Upper lobe of left lung (tissue), 6 donors: ENCODE measurements at regions not wholly inside any gene's neighbourhood (a gene's known extent, or its start where the extent isn't known, plus 50 kb on each side); places are given as distances from the start of the nearest gene placed in this dataset.

Experiments used
- ATAC-seq, 2 donors: fragments of 200-7000 bp; cut with Tn5 transposase; one replicate each; pipeline ENCODE4 v1.9.1; 2022; ENCODE audit warnings: mild to moderate bottlenecking in 2 of 2, moderate library complexity in 2 of 2; ENCODE audit not compliant: low FRiP score in 2 of 2
- DNase-seq, 2 donors: peaks; one replicate each; pipeline ENCODE4 v3.0.0-alpha.2; 2019 to 2020
- H3K27ac ChIP-seq, 4 donors: fragments of 200-600 bp; sonication (generic); one replicate each; pipeline ENCODE4 v1.5.1; 2016 to 2019
- H3K27me3 ChIP-seq, 4 donors: fragments of 200-600 bp; sonication (generic); one replicate each; pipeline ENCODE4 v1.5.1; 2017 to 2019
- H3K36me3 ChIP-seq, 4 donors: fragments of 200-600 bp; sonication (generic); one replicate each; pipeline ENCODE4 v1.5.1; 2016 to 2019
- H3K4me1 ChIP-seq, 4 donors: fragments of 200-600 bp; sonication (generic); one replicate each; pipeline ENCODE4 v1.5.1; 2018 to 2019
- H3K4me3 ChIP-seq, 4 donors: fragments of 200-600 bp; sonication (generic); one replicate each; pipeline ENCODE4 v1.5.1; 2017 to 2019; ENCODE audit warnings: mild to moderate bottlenecking in 2 of 4, moderate library complexity in 1 of 4
- H3K9me3 ChIP-seq, 4 donors: fragments of 200-600 bp; sonication (generic); one replicate each; pipeline ENCODE4 v1.5.1; 2018 to 2019
- CTCF ChIP-seq, 6 experiments: fragments of 450-650 bp in 4 of 6; fragments of 200-600 bp in 2 of 6; sonication (generic) in 2 of 6; IDR thresholded peaks; one replicate each; pipeline ENCODE4 v1.5.1; 2016 to 2019; ENCODE audit warnings: antibody characterized with exemption in 6 of 6
- EP300 ChIP-seq, 4 donors: sonication (generic); formaldehyde crosslinking; IDR thresholded peaks; one replicate each; pipeline ENCODE4 v1.5.1; 2017; ENCODE audit warnings: antibody characterized with exemption in 4 of 4, control low read depth in 2 of 4
- POLR2A ChIP-seq, 4 donors: fragments of 450-650 bp; IDR thresholded peaks; one replicate each; pipeline ENCODE4 v1.5.1; 2016 to 2017; ENCODE audit warnings: antibody characterized with exemption in 4 of 4, mild to moderate bottlenecking in 2 of 4
- POLR2AphosphoS5 ChIP-seq, 2 donors: sonication (generic); formaldehyde crosslinking; IDR thresholded peaks; one replicate each; pipeline ENCODE4 v1.5.1; 2017; ENCODE audit warnings: antibody characterized with exemption in 2 of 2
- WGBS, 2 donors: methylation state at CpG; one replicate each; pipeline ENCODE4 v1.1.5; 2017 to 2018; 5-methylcytosine and 5-hydroxymethylcytosine counted together
- donor health status: DM: no; HTN: no; CAD: no; lungs with moderate emphysema.
- donor health status: DM: no; HTN: yes; CAD: no; lungs with severe emphysema.

GRCh38 chr5:89263846-89264245 lies 380.9 kb upstream of the MEF2C start:
- Histone ChIP-seq H3K27ac (no peak overlapping the region), H3K27me3 (no peaks in the 10 kb centered on the region), H3K4me3 (no peak overlapping the region), H3K36me3 (no peaks in the 10 kb centered on the region), H3K9me3 (no peaks in the 10 kb centered on the region), H3K4me1 (no peaks in the 10 kb centered on the region)
- TF ChIP-seq CTCF (IDR thresholded peaks at IDR 0.05) = no peak
- TF ChIP-seq POLR2A (IDR thresholded peaks at IDR 0.05) = no peak
- no peak for TF ChIP-seq EP300 (IDR thresholded peaks at IDR 0.05)
- no peak for TF ChIP-seq POLR2AphosphoS5 (IDR thresholded peaks at IDR 0.05)
- no peak for ATAC-seq
- WGBS, 2 donors = 93% methylated on average over 1 of the region's 1 CpG
- no peak for DNase-seq

- 87 to 94% methylated on average over 4 of the region's 4 CpGs for WGBS, 2 donors
These were observed 379.0 kb upstream of the MEF2C start for GRCh38 chr5:89262030-89262429.

GRCh38 chr5:89260254-89260653 lies 377.3 kb upstream of the MEF2C start:
- Histone ChIP-seq H3K4me1 (no peaks in the 10 kb centered on the region), H3K4me3 (no peak overlapping the region), H3K27me3 (no peaks in the 10 kb centered on the region), H3K9me3 (no peaks in the 10 kb centered on the region), H3K27ac (no peak overlapping the region), H3K36me3 (no peaks in the 10 kb centered on the region)
- no peak for ATAC-seq
- 47 to 80% methylated on average over 3 of the region's 3 CpGs for WGBS, 2 donors
- TF ChIP-seq CTCF (IDR thresholded peaks at IDR 0.05) (no peak), POLR2AphosphoS5 (IDR thresholded peaks at IDR 0.05) (no peak), EP300 (IDR thresholded peaks at IDR 0.05) (no peak), POLR2A (IDR thresholded peaks at IDR 0.05) (no peak)
- no peak for DNase-seq

More at GRCh38 chr5:89262030-89262429, 379.0 kb upstream of the MEF2C start:
- H3K4me3 ChIP-seq = no peak overlapping the region
- no peaks in the 10 kb centered on the region for H3K36me3 ChIP-seq
- no peaks in the 10 kb centered on the region for H3K4me1 ChIP-seq
- TF ChIP-seq EP300 (IDR thresholded peaks at IDR 0.05) = no peak
- TF ChIP-seq POLR2AphosphoS5 (IDR thresholded peaks at IDR 0.05) = no peak
- TF ChIP-seq CTCF (IDR thresholded peaks at IDR 0.05) = no peak
- no peak for TF ChIP-seq POLR2A (IDR thresholded peaks at IDR 0.05)
- ATAC-seq (no peak), DNase-seq (no peak)
- no peaks in the 10 kb centered on the region for H3K9me3 ChIP-seq
- H3K27me3 ChIP-seq = no peaks in the 10 kb centered on the region
- H3K27ac ChIP-seq = no peak overlapping the region

GRCh38 chr5:89255845-89256463 lies 373.0 kb upstream of the MEF2C start:
- no peaks in the 10 kb centered on the region for H3K27me3 ChIP-seq
- DNase-seq = no peak
- no peak overlapping the region for H3K27ac ChIP-seq
- 87 to 94% methylated on average over 5 of the region's 5 CpGs for WGBS, 2 donors
- H3K4me1 ChIP-seq = no peaks in the 10 kb centered on the region
- no peaks in the 10 kb centered on the region for H3K9me3 ChIP-seq
- H3K4me3 ChIP-seq = no peak overlapping the region
- TF ChIP-seq POLR2AphosphoS5 (IDR thresholded peaks at IDR 0.05) = no peak
- TF ChIP-seq CTCF (IDR thresholded peaks at IDR 0.05) = no peak
- H3K36me3 ChIP-seq = no peaks in the 10 kb centered on the region
- ATAC-seq = no peak

- TF ChIP-seq POLR2A (IDR thresholded peaks at IDR 0.05) (no peak), CTCF (IDR thresholded peaks at IDR 0.05) (no peak), EP300 (IDR thresholded peaks at IDR 0.05) (no peak), POLR2AphosphoS5 (IDR thresholded peaks at IDR 0.05) (no peak)
- no peaks in the 10 kb centered on the region for H3K9me3 ChIP-seq
- H3K4me3 ChIP-seq = no peak overlapping the region
- DNase-seq (no peak), ATAC-seq (no peak)
- 78 to 83% methylated on average over 5 of the region's 5 CpGs for WGBS, 2 donors
- H3K27ac ChIP-seq = no peak overlapping the region
- no peaks in the 10 kb centered on the region for H3K36me3 ChIP-seq
- H3K4me1 ChIP-seq = no peaks in the 10 kb centered on the region
- no peaks in the 10 kb centered on the region for H3K27me3 ChIP-seq
These were observed 370.8 kb upstream of the MEF2C start for GRCh38 chr5:89253666-89254352.
